IPS-NIHi7 (cell line): ENCODE measurements at regions not wholly inside any gene's neighbourhood (a gene's known extent, or its start where the extent isn't known, plus 50 kb on each side); places are given as distances from the start of the nearest gene placed in this dataset.
"Not testable (repeated sequence)": the region's sequence is repeated elsewhere in the genome, so short reads cannot be mapped to it uniquely, and the experiment has no call there.

Experiments used
- DNase-seq: peaks from one replicate; pipeline ENCODE4 v3.0.0; 2012; ENCODE audit warnings: mixed read lengths; ENCODE audit errors: extremely low spot score

GRCh38 chr7:89401099-89401498 is 605.6 kb upstream of the TEX47 start:
- no peak for DNase-seq

GRCh38 chr7:89401690-89402089 is 606.2 kb upstream of the TEX47 start:
- DNase-seq = no peak

- DNase-seq = no peak
Observed at GRCh38 chr7:89451911-89452310, 656.4 kb upstream of the TEX47 start.

- no peak for DNase-seq
Observed at GRCh38 chr7:89456556-89456955, 661.0 kb upstream of the TEX47 start.

GRCh38 chr7:89458114-89458513 is 662.6 kb upstream of the TEX47 start:
- DNase-seq = no peak

- DNase-seq = no peak
Observed at GRCh38 chr7:89474456-89474855, 678.9 kb upstream of the TEX47 start.

GRCh38 chr7:89477991-89478390 is 676.3 kb upstream of the STEAP1 start:
- DNase-seq = peak; percentile 13

GRCh38 chr7:89495704-89496103 is 658.6 kb upstream of the STEAP1 start:
- DNase-seq = no peak

- DNase-seq = no peak
Observed at GRCh38 chr7:89500084-89500483, 654.2 kb upstream of the STEAP1 start.

- DNase-seq = no peak
Observed at GRCh38 chr7:89503281-89503680, 651.0 kb upstream of the STEAP1 start.

- no peak for DNase-seq
Observed at GRCh38 chr7:89507034-89507433, 647.2 kb upstream of the STEAP1 start.

GRCh38 chr7:89511900-89512299 is 642.4 kb upstream of the STEAP1 start:
- no peak for DNase-seq

- DNase-seq = no peak
Observed at GRCh38 chr7:89514970-89515369, 639.3 kb upstream of the STEAP1 start.

GRCh38 chr7:89517815-89518214 is 636.5 kb upstream of the STEAP1 start:
- DNase-seq = no peak

GRCh38 chr7:89549768-89550167 is 604.5 kb upstream of the STEAP1 start:
- no peak for DNase-seq

- DNase-seq = no peak
Observed at GRCh38 chr7:89554209-89554608, 600.1 kb upstream of the STEAP1 start.

GRCh38 chr7:89559596-89559995 is 594.7 kb upstream of the STEAP1 start:
- no peak for DNase-seq

GRCh38 chr7:89563597-89563996 is 590.7 kb upstream of the STEAP1 start:
- DNase-seq = no peak

GRCh38 chr7:89584896-89585295 is 569.4 kb upstream of the STEAP1 start:
- DNase-seq = no peak

GRCh38 chr7:89593125-89593524 is 561.1 kb upstream of the STEAP1 start:
- DNase-seq = no peak

GRCh38 chr7:89602984-89603383 is 551.3 kb upstream of the STEAP1 start:
- DNase-seq = no peak

GRCh38 chr7:89605362-89605761 is 548.9 kb upstream of the STEAP1 start:
- peak; percentile 11 for DNase-seq

- no peak for DNase-seq
Observed at GRCh38 chr7:89606511-89606910, 547.8 kb upstream of the STEAP1 start.

- peak; percentile 9 for DNase-seq
Observed at GRCh38 chr7:89607792-89608191, 546.5 kb upstream of the STEAP1 start.

- not testable (repeated sequence) for DNase-seq
Observed at GRCh38 chr7:89616829-89617228, 537.4 kb upstream of the STEAP1 start.
